ENCODE measurements at regions not wholly inside any gene's neighbourhood (a gene's known extent, or its start where the extent isn't known, plus 50 kb on each side); places are given as distances from the start of the nearest gene placed in this dataset.

- no peak overlapping the region for H3K4me3 ChIP-seq (ENCODE audit: insufficient read length, low read depth)
- H3K27me3 ChIP-seq (ENCODE audit: insufficient read depth, insufficient read length), result no peaks in the 10 kb centered on the region
- no peak overlapping the region for H3K9ac ChIP-seq (ENCODE audit: insufficient read length, low read depth)
- H3K9me3 ChIP-seq (ENCODE audit: insufficient read depth, low read length), result no peaks in the 10 kb centered on the region
- no peaks in the 10 kb centered on the region for H3K4me1 ChIP-seq (ENCODE audit: insufficient read depth, insufficient read length)
- DNase-seq (ENCODE audit: low read depth, low spot score), result no peak
- no peaks in the 10 kb centered on the region for H3K36me3 ChIP-seq (ENCODE audit: insufficient read depth, insufficient read length, low read length)
- TF ChIP-seq SUZ12 (IDR thresholded peaks at IDR 0.05; ENCODE audit: extremely low read depth, insufficient read depth, insufficient read length) (no peak), ZNF274 (IDR thresholded peaks at IDR 0.05; ENCODE audit: low read depth, low read length) (no peak), YY1 (IDR thresholded peaks at IDR 0.05; ENCODE audit: insufficient read depth, insufficient read length) (no peak)
Measured at GRCh38 chr10:6881987-6882386, 301.9 kb upstream of the PRKCQ start.

- no peak for DNase-seq (ENCODE audit: low read depth, low spot score)
- Histone ChIP-seq H3K4me3 (ENCODE audit: insufficient read length, low read depth) (no peak overlapping the region), H3K4me1 (ENCODE audit: insufficient read depth, insufficient read length) (no peaks in the 10 kb centered on the region), H3K36me3 (ENCODE audit: insufficient read depth, insufficient read length, low read length) (no peaks in the 10 kb centered on the region), H3K27me3 (ENCODE audit: insufficient read depth, insufficient read length) (no peaks in the 10 kb centered on the region), H3K9me3 (ENCODE audit: insufficient read depth, low read length) (no peaks in the 10 kb centered on the region), H3K9ac (ENCODE audit: insufficient read length, low read depth) (no peak overlapping the region)
- TF ChIP-seq SUZ12 (IDR thresholded peaks at IDR 0.05; ENCODE audit: extremely low read depth, insufficient read depth, insufficient read length), result no peak
- no peak for TF ChIP-seq ZNF274 (IDR thresholded peaks at IDR 0.05; ENCODE audit: low read depth, low read length)
- no peak for TF ChIP-seq YY1 (IDR thresholded peaks at IDR 0.05; ENCODE audit: insufficient read depth, insufficient read length)
Measured at GRCh38 chr10:6877722-6878392, 297.8 kb upstream of the PRKCQ start.

GRCh38 chr10:6877336-6877721 lies 297.3 kb upstream of the PRKCQ start:
- Histone ChIP-seq H3K9me3 (ENCODE audit: insufficient read depth, low read length) (no peaks in the 10 kb centered on the region), H3K9ac (ENCODE audit: insufficient read length, low read depth) (no peak overlapping the region), H3K4me3 (ENCODE audit: insufficient read length, low read depth) (no peak overlapping the region), H3K36me3 (ENCODE audit: insufficient read depth, insufficient read length, low read length) (no peaks in the 10 kb centered on the region), H3K27me3 (ENCODE audit: insufficient read depth, insufficient read length) (no peaks in the 10 kb centered on the region), H3K4me1 (ENCODE audit: insufficient read depth, insufficient read length) (no peaks in the 10 kb centered on the region)
- no peak for DNase-seq (ENCODE audit: low read depth, low spot score)
- TF ChIP-seq SUZ12 (IDR thresholded peaks at IDR 0.05; ENCODE audit: extremely low read depth, insufficient read depth, insufficient read length) (no peak), YY1 (IDR thresholded peaks at IDR 0.05; ENCODE audit: insufficient read depth, insufficient read length) (no peak), ZNF274 (IDR thresholded peaks at IDR 0.05; ENCODE audit: low read depth, low read length) (no peak)

GRCh38 chr10:6875269-6875865 lies 295.3 kb upstream of the PRKCQ start:
- DNase-seq (ENCODE audit: low read depth, low spot score), result no peak
- no peaks in the 10 kb centered on the region for H3K9me3 ChIP-seq (ENCODE audit: insufficient read depth, low read length)
- TF ChIP-seq YY1 (IDR thresholded peaks at IDR 0.05; ENCODE audit: insufficient read depth, insufficient read length), result no peak
- no peak for TF ChIP-seq ZNF274 (IDR thresholded peaks at IDR 0.05; ENCODE audit: low read depth, low read length)
- TF ChIP-seq SUZ12 (IDR thresholded peaks at IDR 0.05; ENCODE audit: extremely low read depth, insufficient read depth, insufficient read length), result no peak
- no peak overlapping the region for H3K9ac ChIP-seq (ENCODE audit: insufficient read length, low read depth)
- H3K27me3 ChIP-seq (ENCODE audit: insufficient read depth, insufficient read length), result no peaks in the 10 kb centered on the region
- no peaks in the 10 kb centered on the region for H3K36me3 ChIP-seq (ENCODE audit: insufficient read depth, insufficient read length, low read length)
- no peak overlapping the region for H3K4me3 ChIP-seq (ENCODE audit: insufficient read length, low read depth)
- H3K4me1 ChIP-seq (ENCODE audit: insufficient read depth, insufficient read length), result no peaks in the 10 kb centered on the region

- Histone ChIP-seq H3K9me3 (ENCODE audit: insufficient read depth, low read length) (no peaks in the 10 kb centered on the region), H3K9ac (ENCODE audit: insufficient read length, low read depth) (no peak overlapping the region), H3K4me3 (ENCODE audit: insufficient read length, low read depth) (no peak overlapping the region), H3K4me1 (ENCODE audit: insufficient read depth, insufficient read length) (no peaks in the 10 kb centered on the region), H3K36me3 (ENCODE audit: insufficient read depth, insufficient read length, low read length) (no peaks in the 10 kb centered on the region), H3K27me3 (ENCODE audit: insufficient read depth, insufficient read length) (no peaks in the 10 kb centered on the region)
- no peak for DNase-seq (ENCODE audit: low read depth, low spot score)
- TF ChIP-seq SUZ12 (IDR thresholded peaks at IDR 0.05; ENCODE audit: extremely low read depth, insufficient read depth, insufficient read length) (no peak), YY1 (IDR thresholded peaks at IDR 0.05; ENCODE audit: insufficient read depth, insufficient read length) (no peak), ZNF274 (IDR thresholded peaks at IDR 0.05; ENCODE audit: low read depth, low read length) (no peak)
Measured at GRCh38 chr10:6871128-6871527, 291.1 kb upstream of the PRKCQ start.

- Histone ChIP-seq H3K4me3 (ENCODE audit: insufficient read length, low read depth) (no peak overlapping the region), H3K27me3 (ENCODE audit: insufficient read depth, insufficient read length) (no peaks in the 10 kb centered on the region), H3K36me3 (ENCODE audit: insufficient read depth, insufficient read length, low read length) (no peaks in the 10 kb centered on the region), H3K9ac (ENCODE audit: insufficient read length, low read depth) (no peak overlapping the region), H3K9me3 (ENCODE audit: insufficient read depth, low read length) (no peaks in the 10 kb centered on the region), H3K4me1 (ENCODE audit: insufficient read depth, insufficient read length) (no peaks in the 10 kb centered on the region)
- DNase-seq (ENCODE audit: low read depth, low spot score), result no peak
- TF ChIP-seq SUZ12 (IDR thresholded peaks at IDR 0.05; ENCODE audit: extremely low read depth, insufficient read depth, insufficient read length) (no peak), YY1 (IDR thresholded peaks at IDR 0.05; ENCODE audit: insufficient read depth, insufficient read length) (no peak), ZNF274 (IDR thresholded peaks at IDR 0.05; ENCODE audit: low read depth, low read length) (no peak)
Measured at GRCh38 chr10:6868036-6868725, 288.1 kb upstream of the PRKCQ start.

- Histone ChIP-seq H3K36me3 (ENCODE audit: insufficient read depth, insufficient read length, low read length) (no peaks in the 10 kb centered on the region), H3K27me3 (ENCODE audit: insufficient read depth, insufficient read length) (no peaks in the 10 kb centered on the region), H3K4me1 (ENCODE audit: insufficient read depth, insufficient read length) (no peaks in the 10 kb centered on the region), H3K9me3 (ENCODE audit: insufficient read depth, low read length) (no peaks in the 10 kb centered on the region), H3K9ac (ENCODE audit: insufficient read length, low read depth) (no peak overlapping the region), H3K4me3 (ENCODE audit: insufficient read length, low read depth) (no peak overlapping the region)
- DNase-seq (ENCODE audit: low read depth, low spot score), result no peak
- no peak for TF ChIP-seq SUZ12 (IDR thresholded peaks at IDR 0.05; ENCODE audit: extremely low read depth, insufficient read depth, insufficient read length)
- no peak for TF ChIP-seq YY1 (IDR thresholded peaks at IDR 0.05; ENCODE audit: insufficient read depth, insufficient read length)
- no peak for TF ChIP-seq ZNF274 (IDR thresholded peaks at IDR 0.05; ENCODE audit: low read depth, low read length)
Measured at GRCh38 chr10:6866757-6867156, 286.7 kb upstream of the PRKCQ start.

All from NT2/D1 (cell line).